ENCODE measurements at regions not wholly inside any gene's neighbourhood (a gene's known extent, or its start where the extent isn't known, plus 50 kb on each side); places are given as distances from the start of the nearest gene placed in this dataset.
"Not testable (repeated sequence)": the region's sequence is repeated elsewhere in the genome, so short reads cannot be mapped to it uniquely, and the experiment has no call there.

DNA sequence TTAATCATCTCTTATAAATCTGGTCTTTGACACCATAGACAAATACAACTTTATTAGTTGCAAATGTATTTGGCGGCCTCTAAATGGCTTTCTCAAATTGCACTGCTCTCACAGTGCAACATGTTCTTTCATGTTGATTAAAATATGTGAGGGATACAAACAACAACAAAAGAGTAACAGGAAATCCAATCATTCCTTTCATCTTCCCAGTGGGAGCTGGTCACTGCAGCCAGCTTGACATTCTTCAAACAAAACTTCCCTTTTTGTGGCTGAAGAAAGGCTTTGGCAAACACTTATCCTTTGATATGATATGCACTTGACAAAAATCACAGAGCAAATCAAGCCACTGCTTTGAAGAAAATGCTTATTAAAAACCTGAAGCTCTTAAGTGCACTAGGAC is 973.6 kb downstream of the EPHA3 start:
- Histone ChIP-seq H3K27ac (ENCODE audit: low read length in 2 of 2) (no peak overlapping the region), H3K9me3 (ENCODE audit: control extremely low read depth in 1 of 3, control insufficient read depth in 2 of 3, insufficient read depth in 1 of 3, low read length in 2 of 3) (no peaks in the 10 kb centered on the region), H3K4me2 (replicated peaks; ENCODE audit: low read depth, low read length, poor library complexity, severe bottlenecking) (no peak overlapping the region), H3K4me1 (ENCODE audit: control insufficient read depth in 2 of 2, insufficient read depth in 2 of 2, low read length in 2 of 2) (no peaks in the 10 kb centered on the region), H2AFZ (ENCODE audit: insufficient read depth, low read depth, low read length, poor library complexity, severe bottlenecking) (no peak overlapping the region), H3K4me3 (ENCODE audit: control extremely low read depth in 1 of 5, extremely low read depth in 1 of 5, insufficient read depth in 1 of 5, low read depth in 2 of 5, low read length in 4 of 5) (no peak overlapping the region), H3K9ac (ENCODE audit: low read length) (no peak overlapping the region), H4K20me1 (ENCODE audit: control insufficient read depth, insufficient read depth, low read length, poor library complexity, severe bottlenecking) (no peaks in the 10 kb centered on the region), H3K79me2 (ENCODE audit: control insufficient read depth, insufficient read depth, low read length) (no peaks in the 10 kb centered on the region), H3K27me3 (replicated peaks in 1 of 4; ENCODE audit: control extremely low read depth in 1 of 4, control insufficient read depth in 3 of 4, insufficient read depth in 4 of 4, low read length in 3 of 4) (no peaks in the 10 kb centered on the region), H3K36me3 (replicated peaks in 1 of 2; ENCODE audit: control extremely low read depth in 1 of 2, control insufficient read depth in 1 of 2, extremely low read depth in 1 of 2, insufficient read depth in 2 of 2, low read length in 1 of 2) (no peaks in the 10 kb centered on the region)
- Mint-ChIP-seq H3K9me3 (ENCODE audit: insufficient read depth) (no peaks in the 10 kb centered on the region), H3K27me3 (no peaks in the 10 kb centered on the region), H3K27ac (no peak overlapping the region), H3K4me3 (no peak overlapping the region), H3K4me1 (no peaks in the 10 kb centered on the region)
- no CpG with 5 or more reads among the region's 1 CpG for WGBS (ENCODE audit: insufficient coverage)
- no peak for TF ChIP-seq CTCF (IDR thresholded peaks at IDR 0.05)
- ChIA-PET POLR2A (no interaction called here), CTCF (no interaction called here)
- DNase-seq (no peak), ATAC-seq (ENCODE audit: low read depth) (no peak)
- intact Hi-C loops (cut with micrococcal nuclease) = no loop called here

- H4K20me1 ChIP-seq (ENCODE audit: control insufficient read depth, insufficient read depth, low read length, poor library complexity, severe bottlenecking); H3K27me3 Mint-ChIP-seq; ATAC-seq (ENCODE audit: low read depth); H3K4me3 ChIP-seq (ENCODE audit: control extremely low read depth in 1 of 5, extremely low read depth in 1 of 5, insufficient read depth in 1 of 5, low read depth in 2 of 5, low read length in 4 of 5); H3K27ac ChIP-seq (ENCODE audit: low read length in 2 of 2); DNase-seq; H3K9ac ChIP-seq (ENCODE audit: low read length); H2AFZ ChIP-seq (ENCODE audit: insufficient read depth, low read depth, low read length, poor library complexity, severe bottlenecking); H3K9me3 Mint-ChIP-seq (ENCODE audit: insufficient read depth); intact Hi-C loops (cut with micrococcal nuclease); H3K4me2 ChIP-seq (replicated peaks; ENCODE audit: low read depth, low read length, poor library complexity, severe bottlenecking); H3K9me3 ChIP-seq (ENCODE audit: control extremely low read depth in 1 of 3, control insufficient read depth in 2 of 3, insufficient read depth in 1 of 3, low read length in 2 of 3); POLR2A ChIA-PET; H3K27ac Mint-ChIP-seq; H3K4me1 ChIP-seq (ENCODE audit: control insufficient read depth in 2 of 2, insufficient read depth in 2 of 2, low read length in 2 of 2); H3K4me1 Mint-ChIP-seq; CTCF ChIA-PET; H3K4me3 Mint-ChIP-seq; H3K27me3 ChIP-seq (replicated peaks in 1 of 4; ENCODE audit: control extremely low read depth in 1 of 4, control insufficient read depth in 3 of 4, insufficient read depth in 4 of 4, low read length in 3 of 4); H3K79me2 ChIP-seq (ENCODE audit: control insufficient read depth, insufficient read depth, low read length); H3K36me3 ChIP-seq (replicated peaks in 1 of 2; ENCODE audit: control extremely low read depth in 1 of 2, control insufficient read depth in 1 of 2, extremely low read depth in 1 of 2, insufficient read depth in 2 of 2, low read length in 1 of 2): not testable (repeated sequence)
- 76% methylated on average over 3 of the region's 8 CpGs for WGBS (ENCODE audit: insufficient coverage)
Observed at GRCh38 chr3:90086297-90086696, 978.9 kb downstream of the EPHA3 start.
